ENCODE measurements at regions not wholly inside any gene's neighbourhood (a gene's known extent, or its start where the extent isn't known, plus 50 kb on each side); places are given as distances from the start of the nearest gene placed in this dataset.
"Not testable (repeated sequence)": the region's sequence is repeated elsewhere in the genome, so short reads cannot be mapped to it uniquely, and the experiment has no call there.

DNA sequence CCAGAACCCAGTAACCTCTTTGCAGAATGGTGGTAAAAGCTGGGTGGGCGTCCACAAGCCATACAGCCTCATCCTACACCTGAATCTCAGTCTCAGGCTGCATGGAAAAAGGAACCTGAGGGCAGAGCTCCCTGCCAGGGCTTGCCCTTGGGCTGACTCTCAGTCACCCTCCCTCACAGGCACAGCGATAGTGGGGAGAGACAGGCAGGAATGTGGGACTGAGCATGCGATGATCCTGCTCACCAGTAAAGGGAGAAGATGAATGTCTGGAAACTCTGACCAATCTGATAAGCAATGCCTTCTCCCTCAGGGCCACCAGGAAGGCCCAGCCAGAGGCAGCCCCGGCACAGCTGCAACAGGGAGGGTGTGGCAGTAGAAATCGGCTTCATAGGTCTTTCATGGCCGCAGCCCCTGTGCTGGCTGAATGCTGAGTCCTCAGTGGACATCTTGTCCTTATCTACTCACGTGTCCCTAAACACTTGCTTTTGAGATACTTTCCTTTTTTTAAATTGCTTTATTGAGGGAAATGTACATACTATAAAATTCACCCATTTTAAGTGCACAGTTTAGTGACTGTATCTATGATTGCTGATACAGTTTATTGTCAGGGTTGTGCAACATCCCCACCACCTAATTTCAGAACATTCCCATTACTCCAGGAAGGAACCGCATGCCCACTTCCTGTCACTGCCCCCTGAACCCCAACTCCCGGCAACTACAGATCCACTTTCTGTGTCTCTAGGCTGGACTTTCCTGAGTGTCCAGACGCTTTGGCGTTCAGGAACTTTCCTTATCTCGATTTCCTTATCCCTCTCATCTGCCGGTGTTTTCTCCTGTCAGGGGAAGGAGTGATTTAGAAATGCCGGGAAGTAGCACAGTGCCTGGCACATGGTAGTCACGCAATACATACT, 258.1 kb downstream of the PCNX1 start:
- in situ Hi-C loops (cut with MboI; ENCODE audit: low sequenced_read_pairs in 4 of 4): no loop called here
- no peak for TF ChIP-seq POLR2A (IDR thresholded peaks at IDR 0.05)
- TF ChIP-seq, protein P1, sequence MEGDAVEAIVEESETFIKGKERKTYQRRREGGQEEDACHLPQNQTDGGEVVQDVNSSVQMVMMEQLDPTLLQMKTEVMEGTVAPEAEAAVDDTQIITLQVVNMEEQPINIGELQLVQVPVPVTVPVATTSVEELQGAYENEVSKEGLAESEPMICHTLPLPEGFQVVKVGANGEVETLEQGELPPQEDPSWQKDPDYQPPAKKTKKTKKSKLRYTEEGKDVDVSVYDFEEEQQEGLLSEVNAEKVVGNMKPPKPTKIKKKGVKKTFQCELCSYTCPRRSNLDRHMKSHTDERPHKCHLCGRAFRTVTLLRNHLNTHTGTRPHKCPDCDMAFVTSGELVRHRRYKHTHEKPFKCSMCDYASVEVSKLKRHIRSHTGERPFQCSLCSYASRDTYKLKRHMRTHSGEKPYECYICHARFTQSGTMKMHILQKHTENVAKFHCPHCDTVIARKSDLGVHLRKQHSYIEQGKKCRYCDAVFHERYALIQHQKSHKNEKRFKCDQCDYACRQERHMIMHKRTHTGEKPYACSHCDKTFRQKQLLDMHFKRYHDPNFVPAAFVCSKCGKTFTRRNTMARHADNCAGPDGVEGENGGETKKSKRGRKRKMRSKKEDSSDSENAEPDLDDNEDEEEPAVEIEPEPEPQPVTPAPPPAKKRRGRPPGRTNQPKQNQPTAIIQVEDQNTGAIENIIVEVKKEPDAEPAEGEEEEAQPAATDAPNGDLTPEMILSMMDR (IDR thresholded peaks at IDR 0.05 in 4 of 5, conservative IDR thresholded peaks at IDR 0.05 in 1 of 5): no peak
- H3K4me1 ChIP-seq: no peaks in the 10 kb centered on the region
- H3K4me3 ChIP-seq: no peak overlapping the region
- ATAC-seq (no peak), DNase-seq (no peak)
- no peaks in the 10 kb centered on the region for H3K9me3 ChIP-seq
- H3K36me3 ChIP-seq: no peaks in the 10 kb centered on the region
- no peak overlapping the region for H3K27ac ChIP-seq
- H3K27me3 ChIP-seq: no peaks in the 10 kb centered on the region
- intact Hi-C loops (cut with DNase I; ENCODE audit: low total_unique reads): no loop called here

GRCh38 chr14:71166180-71166837, 259.1 kb downstream of the PCNX1 start:
- DNase-seq (no peak), ATAC-seq (no peak)
- intact Hi-C loops (cut with DNase I; ENCODE audit: low total_unique reads) (no loop called here), in situ Hi-C loops (cut with MboI; ENCODE audit: low sequenced_read_pairs in 4 of 4) (no loop called here)
- Histone ChIP-seq H3K4me3 (no peak overlapping the region), H3K27ac (no peak overlapping the region), H3K4me1 (no peaks in the 10 kb centered on the region), H3K9me3 (no peaks in the 10 kb centered on the region), H3K27me3 (no peaks in the 10 kb centered on the region), H3K36me3 (no peaks in the 10 kb centered on the region)
- TF ChIP-seq POLR2A (IDR thresholded peaks at IDR 0.05): no peak
- TF ChIP-seq, protein P1 (IDR thresholded peaks at IDR 0.05 in 4 of 5, conservative IDR thresholded peaks at IDR 0.05 in 1 of 5): no peak

- H3K36me3 ChIP-seq; H3K9me3 ChIP-seq; H3K4me1 ChIP-seq; H3K27ac ChIP-seq; intact Hi-C loops (cut with DNase I; ENCODE audit: low total_unique reads); H3K27me3 ChIP-seq; in situ Hi-C loops (cut with MboI; ENCODE audit: low sequenced_read_pairs in 4 of 4); DNase-seq; H3K4me3 ChIP-seq; ATAC-seq: not testable (repeated sequence)
These were observed 260.2 kb downstream of the PCNX1 start for GRCh38 chr14:71167325-71167950.

DNA sequence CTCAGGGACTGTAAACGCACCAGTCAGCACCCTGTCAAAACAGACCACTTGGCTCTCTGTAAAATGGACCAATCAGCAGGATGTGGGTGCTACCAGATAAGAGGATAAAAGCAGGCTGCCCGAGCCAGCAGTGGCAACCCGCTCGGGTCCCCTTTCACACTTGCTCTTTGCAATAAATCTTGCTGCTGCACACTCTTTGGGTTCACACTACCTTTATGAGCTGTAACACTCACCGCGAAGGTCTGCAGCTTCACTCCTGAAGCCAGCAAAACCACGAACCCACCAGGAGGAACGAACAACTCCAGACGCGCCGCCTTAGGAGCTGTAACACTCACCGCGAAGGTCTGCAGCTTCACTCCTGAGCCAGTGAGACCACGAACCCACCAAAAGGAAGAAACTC, 260.9 kb downstream of the PCNX1 start:
- in situ Hi-C loops (cut with MboI; ENCODE audit: low sequenced_read_pairs in 4 of 4); DNase-seq; H3K9me3 ChIP-seq; H3K4me1 ChIP-seq; ATAC-seq; H3K27ac ChIP-seq; H3K36me3 ChIP-seq; intact Hi-C loops (cut with DNase I; ENCODE audit: low total_unique reads); H3K27me3 ChIP-seq; H3K4me3 ChIP-seq: not testable (repeated sequence)

DNA sequence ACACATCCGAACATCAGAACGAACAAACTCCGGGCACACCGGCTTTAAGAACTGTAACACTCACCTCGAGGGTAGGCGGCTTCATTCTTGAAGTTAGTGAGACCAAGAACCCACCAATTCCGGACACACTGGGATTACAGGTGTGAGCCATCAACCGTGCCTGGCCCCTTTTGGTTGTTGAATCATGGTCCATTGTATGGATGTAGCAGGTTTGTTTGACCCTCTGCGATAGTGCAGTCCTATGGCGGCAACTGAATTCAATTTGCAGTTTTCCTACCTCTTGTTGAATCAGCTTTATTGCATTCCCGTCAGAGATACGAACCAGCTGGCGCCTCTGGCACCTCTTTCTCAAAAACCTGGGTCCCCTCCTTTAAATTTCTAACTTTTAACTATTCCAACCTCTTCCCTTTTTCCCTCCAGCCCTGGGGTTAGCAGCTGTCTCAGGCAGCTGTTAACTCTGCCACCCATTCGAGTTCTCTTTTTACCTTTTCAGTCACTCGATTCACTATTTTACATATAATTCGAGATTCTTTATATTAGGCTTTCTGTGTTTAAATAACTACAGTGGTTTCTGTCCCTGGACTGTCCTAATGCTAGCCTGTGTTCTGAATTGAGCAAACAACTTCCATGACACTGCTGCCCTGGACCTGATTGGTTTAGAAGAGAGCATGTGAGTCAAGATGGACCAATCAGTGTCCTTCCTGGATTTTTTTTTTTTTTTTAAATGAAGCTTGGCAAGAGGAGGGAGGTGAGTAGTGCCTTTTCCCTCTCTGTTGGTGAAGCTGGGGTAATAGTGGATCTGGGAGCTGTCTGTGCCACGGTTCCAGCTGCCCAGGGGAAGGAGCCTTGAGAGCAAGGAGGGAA, 261.5 kb downstream of the PCNX1 start:
- Histone ChIP-seq H3K9me3 (no peaks in the 10 kb centered on the region), H3K36me3 (no peaks in the 10 kb centered on the region), H3K4me1 (no peaks in the 10 kb centered on the region), H3K27ac (no peak overlapping the region), H3K4me3 (no peak overlapping the region), H3K27me3 (no peaks in the 10 kb centered on the region)
- TF ChIP-seq, protein P1 (IDR thresholded peaks at IDR 0.05 in 4 of 5, conservative IDR thresholded peaks at IDR 0.05 in 1 of 5): no peak
- TF ChIP-seq POLR2A (IDR thresholded peaks at IDR 0.05): no peak
- ATAC-seq (no peak), DNase-seq (no peak)
- in situ Hi-C loops (cut with MboI; ENCODE audit: low sequenced_read_pairs in 4 of 4): no loop called here
- intact Hi-C loops (cut with DNase I; ENCODE audit: low total_unique reads): no loop called here

All from gastrocnemius medialis (tissue), 4 donors.